Kidney epithelial cell (primary cell): ENCODE measurements at regions not wholly inside any gene's neighbourhood (a gene's known extent, or its start where the extent isn't known, plus 50 kb on each side); places are given as distances from the start of the nearest gene placed in this dataset.

Experiments
- DNase-seq: peaks from one replicate; pipeline ENCODE4 v3.0.0-alpha.2; 2010; ENCODE audit warnings: low read depth
- H3K27me3 ChIP-seq: 2 replicates; pipeline ENCODE4 v1.6.0; 2011; ENCODE audit warnings: low read length; ENCODE audit not compliant: control insufficient read depth, insufficient read depth
- H3K36me3 ChIP-seq: 2 replicates; pipeline ENCODE4 v1.5.1; 2011; ENCODE audit warnings: low read length; ENCODE audit not compliant: control insufficient read depth, insufficient read depth
- H3K4me3 ChIP-seq: 2 replicates; pipeline ENCODE4 v1.5.1; 2011; ENCODE audit warnings: low read depth, mild to moderate bottlenecking, control low read depth, low read length
- CTCF ChIP-seq: IDR thresholded peaks from 2 replicates; pipeline ENCODE4 v1.5.1; 2011; ENCODE audit warnings: mild to moderate bottlenecking, moderate library complexity, low read length, control low read depth, inconsistent platforms; ENCODE audit not compliant: insufficient read depth, poor library complexity, severe bottlenecking

- no peaks in the 10 kb centered on the region for H3K36me3 ChIP-seq
- no peak for TF ChIP-seq CTCF
- no peak overlapping the region for H3K4me3 ChIP-seq
- H3K27me3 ChIP-seq: no peaks in the 10 kb centered on the region
- no peak for DNase-seq
These were observed 842.5 kb upstream of the NXPH2 start for GRCh38 chr2:139622691-139623090.

GRCh38 chr2:139617747-139618146 is 837.6 kb upstream of the NXPH2 start:
- Histone ChIP-seq H3K27me3 (no peaks in the 10 kb centered on the region), H3K36me3 (no peaks in the 10 kb centered on the region), H3K4me3 (no peak overlapping the region)
- TF ChIP-seq CTCF: no peak
- no peak for DNase-seq

GRCh38 chr2:139613264-139613663 is 833.1 kb upstream of the NXPH2 start:
- no peaks in the 10 kb centered on the region for H3K27me3 ChIP-seq
- no peak overlapping the region for H3K4me3 ChIP-seq
- no peaks in the 10 kb centered on the region for H3K36me3 ChIP-seq
- DNase-seq: no peak
- TF ChIP-seq CTCF: no peak

GRCh38 chr2:139610512-139610911 is 830.3 kb upstream of the NXPH2 start:
- Histone ChIP-seq H3K36me3 (no peaks in the 10 kb centered on the region), H3K27me3 (no peaks in the 10 kb centered on the region), H3K4me3 (no peak overlapping the region)
- no peak for TF ChIP-seq CTCF
- DNase-seq: no peak

GRCh38 chr2:139609109-139609508 is 828.9 kb upstream of the NXPH2 start:
- Histone ChIP-seq H3K27me3 (no peaks in the 10 kb centered on the region), H3K36me3 (no peaks in the 10 kb centered on the region), H3K4me3 (no peak overlapping the region)
- no peak for TF ChIP-seq CTCF
- DNase-seq: no peak

- no peaks in the 10 kb centered on the region for H3K27me3 ChIP-seq
- no peaks in the 10 kb centered on the region for H3K36me3 ChIP-seq
- no peak overlapping the region for H3K4me3 ChIP-seq
- no peak for TF ChIP-seq CTCF
- DNase-seq: no peak
These were observed 825.5 kb upstream of the NXPH2 start for GRCh38 chr2:139605668-139606067.
